Heart right ventricle (tissue), 16 donors: ENCODE measurements at regions not wholly inside any gene's neighbourhood (a gene's known extent, or its start where the extent isn't known, plus 50 kb on each side); places are given as distances from the start of the nearest gene placed in this dataset.

Experiments used
- ATAC-seq, 8 donors: fragments of 200-7000 bp; cut with Tn5 transposase; one replicate each; pipeline ENCODE4 v1.9.1; 2020; ENCODE audit warnings: mild to moderate bottlenecking in 8 of 8, moderate library complexity in 8 of 8, moderate number of reproducible peaks in 1 of 8
- DNase-seq, 2 donors: peaks; one replicate each; pipeline ENCODE4 v3.0.0-alpha.2; 2020
- H3K27ac ChIP-seq, 10 donors: fragments of 200-600 bp; sonication (generic) in 2 of 10; one replicate each; pipeline versions ENCODE4 v1.5.0 to v1.8.0; 2020 to 2022; ENCODE audit warnings: mild to moderate bottlenecking in 3 of 10
- H3K27me3 ChIP-seq, 7 donors: fragments of 200-600 bp; one replicate each; pipeline ENCODE4 v1.8.0; 2021 to 2022; ENCODE audit warnings: mild to moderate bottlenecking in 2 of 7
- H3K36me3 ChIP-seq, 9 donors: fragments of 200-600 bp; sonication (generic) in 1 of 9; one replicate each; pipeline versions ENCODE4 v1.5.0 to v1.8.0; 2020 to 2022; ENCODE audit warnings: mild to moderate bottlenecking in 2 of 9
- H3K4me1 ChIP-seq, 9 donors: fragments of 200-600 bp; sonication (generic) in 1 of 9; one replicate each; pipeline versions ENCODE4 v1.5.0 to v1.8.0; 2020 to 2022; ENCODE audit warnings: mild to moderate bottlenecking in 4 of 9
- H3K4me3 ChIP-seq, 10 donors: fragments of 200-600 bp; sonication (generic) in 2 of 10; one replicate each; pipeline versions ENCODE4 v1.5.0 to v1.8.0; 2020 to 2022; ENCODE audit warnings: mild to moderate bottlenecking in 7 of 10, moderate library complexity in 2 of 10
- H3K9me3 ChIP-seq, 11 donors: fragments of 200-600 bp in 10 of 11; sonication (generic) in 2 of 11; one replicate each; pipeline versions ENCODE4 v1.5.0 to v1.8.0; 2013 to 2022; ENCODE audit warnings: mild to moderate bottlenecking in 2 of 11, control low read depth in 1 of 11, moderate library complexity in 1 of 11
- WGBS, 2 donors: extraction: QIAGEN DNeasy Blood & Tissue Kit; methylation state at CpG; one replicate each; pipeline ENCODE4 v1.1.7; 2013; ENCODE audit warnings: inconsistent platforms in 1 of 2; 5-methylcytosine and 5-hydroxymethylcytosine counted together
- intact Hi-C, 10 donors: fragments of 100-400 bp; cut with DNase I; formaldehyde crosslinking; loops; one replicate each; pipeline versions ENCODE4 v1.11.1 to v1.14.2; 2022
- TF ChIP-seq, protein P1 (sequence below), 9 donors: fragments of 200-600 bp; sonication (generic) in 2 of 9; IDR thresholded peaks; one replicate each; pipeline versions ENCODE4 v1.5.0 to v1.8.0; 2021 to 2022; ENCODE audit warnings: antibody characterized with exemption in 9 of 9, mild to moderate bottlenecking in 5 of 9, moderate library complexity in 1 of 9
- donor health status: Arrhythmogenic right ventricular cardiomyopathy.
- donor health status: ischemic (EF 13 %, LVEDD 7.1; RV severe dilation, severe dysfunction).
- donor health status: healthy with polysubstance abuse.
- donor health status: DM: no; HTN: yes; CAD: no.
- donor health status: DM: no; HTN: no; CAD: no.
- donor health status: ischemic (EF 25% LVEDD 6.9; RV normal size, moderate dysfunction).
- donor health status: ischemic (EF 25% LVEDD 5.7; RV mildly dilated, moderate dysfunction).
- donor health status: healthy.
- donor health status: DM: yes; HTN: yes; CAD: no.
- donor health status: Ischemic cardiomyopathy.
- donor health status: ischemic (EF 35%, LVEDD 5.7; RV mildly dilated, moderate dysfunction).
- donor health status: nonischemic (EF 11% LVEDD 7.7; RV severe dilation, severe dysfunction).
- donor health status: DM: yes; HTN: yes; CAD: no.
- donor health status: PGD.
- donor health status: ischemic (EF 29% LVEDD 5.4; RV normal size, mild dysfunction).
- donor health status: nonischemic (EF 23%, LVEDD 6.1; RV moderate dilation, normal function).

DNA sequence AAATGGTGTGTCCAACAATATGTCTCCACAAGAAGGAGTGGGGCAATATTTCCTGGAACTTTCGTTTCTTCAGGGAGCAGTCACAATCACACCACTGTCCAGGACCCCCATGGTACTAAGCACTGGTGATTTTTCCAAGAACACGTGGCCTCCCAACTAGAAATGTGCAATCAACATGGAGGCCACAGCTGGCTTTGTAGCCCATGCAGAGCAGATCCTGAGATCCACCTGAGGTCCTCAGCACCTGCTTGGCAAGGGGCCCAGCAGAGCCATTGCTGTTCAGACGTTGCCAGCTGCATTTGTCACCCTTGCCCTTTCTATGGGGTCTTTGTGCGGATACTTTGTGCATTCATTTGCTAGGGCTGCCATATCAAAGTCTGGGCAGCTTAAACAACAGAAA, 334.5 kb upstream of the IRX4 start:
- WGBS, 2 donors = 72 to 75% methylated on average over 4 of the region's 4 CpGs

DNA sequence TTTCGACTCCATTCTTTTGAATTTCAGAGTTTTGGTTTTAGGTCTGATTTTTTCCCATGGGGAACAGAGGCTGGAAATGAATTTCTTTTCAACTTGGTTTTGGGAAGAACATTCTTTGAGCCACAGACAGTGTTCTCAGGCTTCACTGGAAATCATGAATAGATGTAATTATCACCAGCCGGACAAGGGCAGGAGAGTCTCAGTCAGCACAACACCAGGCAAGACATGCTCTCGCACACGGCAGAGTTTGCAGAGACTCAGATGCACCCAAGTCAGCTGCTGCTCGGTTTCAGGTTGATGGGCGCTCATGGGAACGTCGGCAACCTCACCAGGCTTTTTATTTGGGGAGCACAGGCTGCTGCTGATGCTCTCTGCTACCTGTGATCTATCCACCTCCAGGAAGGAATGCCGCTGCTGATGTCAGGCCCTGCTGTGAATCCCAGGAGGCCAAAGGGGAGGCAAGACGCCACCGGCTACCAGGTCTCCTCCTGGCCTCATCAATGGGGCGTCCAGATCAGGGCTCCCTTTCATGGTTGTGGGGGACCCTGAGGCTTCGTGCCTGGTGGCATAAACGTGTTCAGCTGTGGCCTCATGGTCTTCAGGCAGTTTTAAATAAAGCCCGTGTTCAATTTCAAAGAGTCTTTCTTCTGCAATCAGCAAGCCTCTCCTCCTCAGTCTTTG, 332.3 kb upstream of the IRX4 start:
- H3K4me3 ChIP-seq = no peak overlapping the region
- no peak for ATAC-seq
- no peaks in the 10 kb centered on the region for H3K36me3 ChIP-seq
- peaks cover 0 to 41% (median under 1%) of the 10 kb centered on the region in 7 donors for H3K27me3 ChIP-seq
- no peaks in the 10 kb centered on the region for H3K4me1 ChIP-seq
- no peak overlapping the region for H3K27ac ChIP-seq
- no peak for DNase-seq
- intact Hi-C loops = no loop called here
- TF ChIP-seq, protein P1, sequence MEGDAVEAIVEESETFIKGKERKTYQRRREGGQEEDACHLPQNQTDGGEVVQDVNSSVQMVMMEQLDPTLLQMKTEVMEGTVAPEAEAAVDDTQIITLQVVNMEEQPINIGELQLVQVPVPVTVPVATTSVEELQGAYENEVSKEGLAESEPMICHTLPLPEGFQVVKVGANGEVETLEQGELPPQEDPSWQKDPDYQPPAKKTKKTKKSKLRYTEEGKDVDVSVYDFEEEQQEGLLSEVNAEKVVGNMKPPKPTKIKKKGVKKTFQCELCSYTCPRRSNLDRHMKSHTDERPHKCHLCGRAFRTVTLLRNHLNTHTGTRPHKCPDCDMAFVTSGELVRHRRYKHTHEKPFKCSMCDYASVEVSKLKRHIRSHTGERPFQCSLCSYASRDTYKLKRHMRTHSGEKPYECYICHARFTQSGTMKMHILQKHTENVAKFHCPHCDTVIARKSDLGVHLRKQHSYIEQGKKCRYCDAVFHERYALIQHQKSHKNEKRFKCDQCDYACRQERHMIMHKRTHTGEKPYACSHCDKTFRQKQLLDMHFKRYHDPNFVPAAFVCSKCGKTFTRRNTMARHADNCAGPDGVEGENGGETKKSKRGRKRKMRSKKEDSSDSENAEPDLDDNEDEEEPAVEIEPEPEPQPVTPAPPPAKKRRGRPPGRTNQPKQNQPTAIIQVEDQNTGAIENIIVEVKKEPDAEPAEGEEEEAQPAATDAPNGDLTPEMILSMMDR (IDR thresholded peaks at IDR 0.05) = no peak
- no peaks in the 10 kb centered on the region for H3K9me3 ChIP-seq
- WGBS, 2 donors = 59 to 66% methylated on average over 15 of the region's 15 CpGs

More for the DNA sequence above, 334.5 kb upstream of the IRX4 start:
- H3K4me1 ChIP-seq = no peaks in the 10 kb centered on the region
- DNase-seq (no peak), ATAC-seq (no peak)
- H3K27ac ChIP-seq = no peak overlapping the region
- intact Hi-C loops = no loop called here
- peaks cover 0 to 29% (median 7%) of the 10 kb centered on the region in 7 donors for H3K27me3 ChIP-seq
- H3K36me3 ChIP-seq = no peaks in the 10 kb centered on the region
- TF ChIP-seq, protein P1 (IDR thresholded peaks at IDR 0.05) = no peak
- no peaks in the 10 kb centered on the region for H3K9me3 ChIP-seq
- no peak overlapping the region for H3K4me3 ChIP-seq

DNA sequence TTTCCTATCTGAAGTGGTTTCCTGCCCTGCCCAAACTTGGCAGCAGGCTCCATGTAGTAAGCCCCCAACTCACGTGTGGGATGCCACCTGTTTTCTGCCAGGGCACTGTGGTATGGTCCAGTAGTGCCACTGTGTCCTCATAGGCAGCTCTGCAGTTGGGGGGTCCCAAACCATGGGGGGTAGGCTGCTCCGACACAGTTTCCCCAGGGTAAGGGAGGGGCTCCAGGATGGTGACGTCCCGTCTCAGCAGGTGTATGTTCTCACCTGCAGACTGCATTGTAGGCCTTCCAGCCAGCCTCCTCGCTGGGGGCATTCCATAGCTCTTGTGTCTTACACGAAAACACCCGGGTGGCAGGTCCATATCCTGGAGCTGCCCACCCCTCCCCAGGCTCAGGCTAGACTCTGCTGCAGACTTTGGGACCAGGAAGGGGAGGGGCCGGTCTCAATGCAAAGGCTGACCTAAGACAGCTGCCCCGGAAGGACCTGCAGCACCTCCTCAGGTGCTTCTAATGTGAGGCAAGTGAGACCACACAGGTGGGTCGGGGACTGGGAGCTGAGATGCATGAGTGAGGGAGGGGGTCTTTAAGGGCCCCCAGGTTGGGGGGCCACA, 330.5 kb upstream of the IRX4 start:
- DNase-seq = no peak
- no peaks in the 10 kb centered on the region for H3K4me1 ChIP-seq
- 73 to 74% methylated on average over 10 of the region's 10 CpGs for WGBS, 2 donors
- H3K27me3 ChIP-seq = peaks cover 0 to 48% (median 15%) of the 10 kb centered on the region in 7 donors
- no peak overlapping the region for H3K27ac ChIP-seq
- intact Hi-C loops = no loop called here
- no peaks in the 10 kb centered on the region for H3K9me3 ChIP-seq
- no peak overlapping the region for H3K4me3 ChIP-seq
- TF ChIP-seq, protein P1 (IDR thresholded peaks at IDR 0.05) = no peak
- H3K36me3 ChIP-seq = no peaks in the 10 kb centered on the region
- no peak for ATAC-seq

DNA sequence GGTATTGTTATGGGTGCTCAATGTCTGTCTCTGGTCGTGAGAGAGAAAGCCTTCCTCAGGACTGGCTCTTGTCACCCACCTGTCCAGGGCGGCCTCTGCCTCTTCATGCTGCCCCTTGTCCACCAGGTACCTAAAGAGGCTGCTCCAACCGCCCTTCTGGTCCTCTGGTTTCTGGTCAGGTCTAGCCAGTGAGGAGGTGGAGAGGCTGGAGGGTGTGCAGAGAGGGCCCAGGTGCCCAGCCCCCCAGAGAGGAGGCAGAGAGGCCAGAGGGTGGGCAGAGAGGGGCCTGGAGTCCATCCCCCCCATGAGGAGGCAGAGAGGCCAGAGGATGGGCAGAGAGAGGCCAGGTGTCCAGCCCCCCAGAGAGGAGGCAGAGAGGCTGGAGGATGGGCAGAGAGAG, 329.8 kb upstream of the IRX4 start:
- TF ChIP-seq, protein P1 (IDR thresholded peaks at IDR 0.05) = no peak
- Histone ChIP-seq H3K4me1 (no peaks in the 10 kb centered on the region), H3K4me3 (no peak overlapping the region), H3K9me3 (no peaks in the 10 kb centered on the region), H3K27ac (no peak overlapping the region), H3K27me3 (peaks cover 0 to 54% (median 19%) of the 10 kb centered on the region in 7 donors), H3K36me3 (no peaks in the 10 kb centered on the region)
- ATAC-seq (no peak), DNase-seq (no peak)
- WGBS, 2 donors = 57 to 72% methylated on average over 3 of the region's 3 CpGs
- intact Hi-C loops = no loop called here
